C4-2B (cell line): ENCODE measurements at regions not wholly inside any gene's neighbourhood (a gene's known extent, or its start where the extent isn't known, plus 50 kb on each side); places are given as distances from the start of the nearest gene placed in this dataset.

Experiments
- ZFX ChIP-seq: fragments of 450-650 bp; IDR thresholded peaks from 2 replicates; pipeline ENCODE4 v1.6.1; 2017
- TF ChIP-seq, protein P1 (sequence below): fragments of 450-650 bp; conservative IDR thresholded peaks from 2 replicates; pipeline ENCODE4 v1.5.1; 2017; ENCODE audit warnings: mild to moderate bottlenecking

DNA sequence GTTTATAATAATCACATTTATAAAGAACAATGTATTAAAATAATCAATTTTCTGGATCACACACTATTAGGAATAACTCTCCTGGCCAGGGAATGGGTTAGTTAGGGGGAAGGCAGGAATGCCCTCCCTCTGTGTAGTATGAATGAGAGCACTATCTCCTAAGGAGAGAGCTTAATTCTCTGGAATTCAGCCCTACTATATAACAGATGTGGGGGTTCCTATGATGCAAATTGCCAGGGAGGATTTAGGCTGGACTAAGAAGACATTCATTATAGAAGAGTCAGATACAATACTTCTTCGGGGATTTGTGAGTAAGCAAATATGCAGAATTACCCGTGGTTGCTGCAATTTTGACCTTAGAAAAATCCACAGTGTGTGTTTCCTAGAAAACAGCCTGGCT is 250.1 kb upstream of the VRK2 start:
- TF ChIP-seq, protein P1, sequence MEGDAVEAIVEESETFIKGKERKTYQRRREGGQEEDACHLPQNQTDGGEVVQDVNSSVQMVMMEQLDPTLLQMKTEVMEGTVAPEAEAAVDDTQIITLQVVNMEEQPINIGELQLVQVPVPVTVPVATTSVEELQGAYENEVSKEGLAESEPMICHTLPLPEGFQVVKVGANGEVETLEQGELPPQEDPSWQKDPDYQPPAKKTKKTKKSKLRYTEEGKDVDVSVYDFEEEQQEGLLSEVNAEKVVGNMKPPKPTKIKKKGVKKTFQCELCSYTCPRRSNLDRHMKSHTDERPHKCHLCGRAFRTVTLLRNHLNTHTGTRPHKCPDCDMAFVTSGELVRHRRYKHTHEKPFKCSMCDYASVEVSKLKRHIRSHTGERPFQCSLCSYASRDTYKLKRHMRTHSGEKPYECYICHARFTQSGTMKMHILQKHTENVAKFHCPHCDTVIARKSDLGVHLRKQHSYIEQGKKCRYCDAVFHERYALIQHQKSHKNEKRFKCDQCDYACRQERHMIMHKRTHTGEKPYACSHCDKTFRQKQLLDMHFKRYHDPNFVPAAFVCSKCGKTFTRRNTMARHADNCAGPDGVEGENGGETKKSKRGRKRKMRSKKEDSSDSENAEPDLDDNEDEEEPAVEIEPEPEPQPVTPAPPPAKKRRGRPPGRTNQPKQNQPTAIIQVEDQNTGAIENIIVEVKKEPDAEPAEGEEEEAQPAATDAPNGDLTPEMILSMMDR = no peak
- no peak for TF ChIP-seq ZFX
